Gastroesophageal sphincter (tissue), 4 donors: ENCODE measurements at regions not wholly inside any gene's neighbourhood (a gene's known extent, or its start where the extent isn't known, plus 50 kb on each side); places are given as distances from the start of the nearest gene placed in this dataset.

Experiments
- ATAC-seq: fragments of 150-250 bp; one replicate; pipeline ENCODE4 v1.9.1; 2016; ENCODE audit warnings: mild to moderate bottlenecking, moderate library complexity
- H3K27ac ChIP-seq, 4 donors: fragments of 200-600 bp; sonication (generic) in 3 of 4; 1 replicate in 3 of 4; 2 replicates in 1 of 4; pipeline ENCODE4 v1.5.1; 2016 to 2019
- H3K27me3 ChIP-seq: fragments of 200-600 bp; sonication (generic); one replicate; pipeline ENCODE4 v1.5.1; 2019
- H3K36me3 ChIP-seq, 2 donors: fragments of 200-600 bp; sonication (generic); one replicate each; pipeline ENCODE4 v1.5.1; 2019; ENCODE audit warnings: control low read depth in 1 of 2
- H3K4me1 ChIP-seq, 3 donors: fragments of 200-600 bp; sonication (generic); 1 replicate in 2 of 3; 2 replicates in 1 of 3; pipeline ENCODE4 v1.5.1; 2016 to 2019; ENCODE audit warnings: control low read depth in 2 of 3
- H3K4me3 ChIP-seq, 2 donors: fragments of 200-600 bp; sonication (generic); one replicate each; pipeline ENCODE4 v1.5.1; 2019; ENCODE audit warnings: mild to moderate bottlenecking in 1 of 2, moderate library complexity in 1 of 2
- H3K9me3 ChIP-seq, 3 donors: fragments of 200-600 bp; sonication (generic); one replicate each; pipeline ENCODE4 v1.5.1; 2017 to 2019; ENCODE audit warnings: control low read depth in 2 of 3
- EP300 ChIP-seq: sonication (generic); formaldehyde crosslinking; IDR thresholded peaks from one replicate; pipeline ENCODE4 v1.6.1; 2017; ENCODE audit warnings: antibody characterized with exemption, mild to moderate bottlenecking
- POLR2A ChIP-seq, 2 donors: fragments of 450-650 bp; IDR thresholded peaks; one replicate each; pipeline ENCODE4 v1.6.1; 2017; ENCODE audit warnings: antibody characterized with exemption in 2 of 2, mild to moderate bottlenecking in 2 of 2, moderate library complexity in 1 of 2
- POLR2AphosphoS5 ChIP-seq: sonication (generic); formaldehyde crosslinking; IDR thresholded peaks from one replicate; pipeline ENCODE4 v1.6.1; 2017; ENCODE audit warnings: antibody characterized with exemption
- WGBS, 2 donors: methylation state at CpG; one replicate each; pipeline ENCODE4 v1.1.5; 2018; ENCODE audit warnings: low coverage in 1 of 2; 5-methylcytosine and 5-hydroxymethylcytosine counted together
- TF ChIP-seq, protein P1 (sequence below), 4 experiments: fragments of 200-600 bp in 2 of 4; fragments of 450-650 bp in 2 of 4; sonication (generic) in 1 of 4; IDR thresholded peaks; one replicate each; pipeline ENCODE4 v1.5.1; 2017 to 2019; ENCODE audit warnings: antibody characterized with exemption in 4 of 4, mild to moderate bottlenecking in 2 of 4, moderate library complexity in 2 of 4

DNA sequence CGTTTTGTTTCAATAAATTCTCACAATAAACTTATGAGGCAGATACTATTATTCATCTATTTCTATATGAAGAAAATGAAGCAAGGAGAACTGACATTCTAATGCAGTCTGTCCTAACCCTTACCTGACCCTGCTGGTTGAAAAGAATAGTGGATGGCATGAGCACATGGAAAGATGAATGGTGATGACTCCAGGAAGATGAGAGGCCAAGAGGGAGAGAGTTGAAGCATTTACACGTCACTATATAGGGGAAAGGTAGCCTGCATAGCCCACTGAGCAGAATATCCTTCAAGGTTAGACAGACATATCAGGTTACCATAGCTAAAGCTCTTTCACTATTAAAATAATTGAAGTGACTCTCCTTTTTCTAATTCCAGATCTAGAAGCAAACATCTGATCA lies 163.9 kb upstream of the CDK1 start:
- Histone ChIP-seq H3K4me1 (no peaks in the 10 kb centered on the region), H3K36me3 (no peaks in the 10 kb centered on the region), H3K27me3 (no peaks in the 10 kb centered on the region), H3K4me3 (no peak overlapping the region), H3K27ac (no peak overlapping the region), H3K9me3 (no peaks in the 10 kb centered on the region)
- 72 to 73% methylated on average over 2 of the region's 2 CpGs for WGBS, 2 donors
- TF ChIP-seq POLR2A (IDR thresholded peaks at IDR 0.05), result no peak
- TF ChIP-seq, protein P1, sequence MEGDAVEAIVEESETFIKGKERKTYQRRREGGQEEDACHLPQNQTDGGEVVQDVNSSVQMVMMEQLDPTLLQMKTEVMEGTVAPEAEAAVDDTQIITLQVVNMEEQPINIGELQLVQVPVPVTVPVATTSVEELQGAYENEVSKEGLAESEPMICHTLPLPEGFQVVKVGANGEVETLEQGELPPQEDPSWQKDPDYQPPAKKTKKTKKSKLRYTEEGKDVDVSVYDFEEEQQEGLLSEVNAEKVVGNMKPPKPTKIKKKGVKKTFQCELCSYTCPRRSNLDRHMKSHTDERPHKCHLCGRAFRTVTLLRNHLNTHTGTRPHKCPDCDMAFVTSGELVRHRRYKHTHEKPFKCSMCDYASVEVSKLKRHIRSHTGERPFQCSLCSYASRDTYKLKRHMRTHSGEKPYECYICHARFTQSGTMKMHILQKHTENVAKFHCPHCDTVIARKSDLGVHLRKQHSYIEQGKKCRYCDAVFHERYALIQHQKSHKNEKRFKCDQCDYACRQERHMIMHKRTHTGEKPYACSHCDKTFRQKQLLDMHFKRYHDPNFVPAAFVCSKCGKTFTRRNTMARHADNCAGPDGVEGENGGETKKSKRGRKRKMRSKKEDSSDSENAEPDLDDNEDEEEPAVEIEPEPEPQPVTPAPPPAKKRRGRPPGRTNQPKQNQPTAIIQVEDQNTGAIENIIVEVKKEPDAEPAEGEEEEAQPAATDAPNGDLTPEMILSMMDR (IDR thresholded peaks at IDR 0.05), result no peak
- TF ChIP-seq POLR2AphosphoS5, result no peak
- TF ChIP-seq EP300, result no peak
- no peak for ATAC-seq

DNA sequence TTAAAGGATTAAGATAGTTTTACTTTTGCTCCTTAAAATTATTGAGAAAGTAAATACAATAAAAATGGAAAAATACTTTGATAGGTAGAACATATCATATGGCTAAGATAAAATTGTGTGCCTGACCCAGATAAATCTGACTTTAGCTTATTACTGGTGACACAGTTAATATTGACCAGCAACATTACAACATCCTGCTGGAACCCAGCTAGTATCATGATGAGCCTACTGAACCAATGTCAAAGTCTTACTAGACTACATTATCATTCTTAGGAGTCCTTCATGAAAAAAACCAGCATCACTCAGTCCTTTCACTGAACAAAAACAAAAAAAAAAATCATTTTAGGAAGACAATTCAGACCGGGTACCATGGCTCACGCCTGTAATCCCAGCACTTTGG lies 164.8 kb upstream of the CDK1 start:
- 93 to 94% methylated on average over 2 of the region's 2 CpGs for WGBS, 2 donors

DNA sequence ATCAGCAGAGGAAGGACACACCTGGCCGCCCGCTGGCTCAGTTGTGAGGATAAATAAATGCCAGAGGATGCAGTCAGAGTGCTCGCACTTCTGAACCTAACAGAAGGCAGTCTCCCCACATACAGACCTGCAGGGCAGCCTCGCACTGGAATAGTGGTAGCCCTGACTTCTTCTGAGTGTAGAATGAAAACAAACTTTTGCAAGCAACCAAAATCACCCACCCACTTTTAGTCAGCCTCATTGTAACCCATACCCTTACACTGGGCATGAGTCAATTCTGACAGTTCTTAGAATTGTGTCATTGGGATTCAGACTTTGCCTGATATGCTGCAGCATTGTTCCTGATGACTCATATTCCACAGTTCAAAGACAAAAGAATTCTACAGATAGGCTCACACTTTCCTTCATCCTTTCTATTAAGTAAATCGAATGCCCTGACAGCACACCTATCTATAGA lies 167.0 kb upstream of the CDK1 start:
- ATAC-seq, result no peak
- TF ChIP-seq EP300 (no peak), POLR2AphosphoS5 (no peak), POLR2A (IDR thresholded peaks at IDR 0.05) (no peak)
- TF ChIP-seq, protein P1 (IDR thresholded peaks at IDR 0.05), result no peak
- H3K27ac ChIP-seq, result no peak overlapping the region
- WGBS, 2 donors, result 51 to 78% methylated on average over 4 to 5 of the region's 5 CpGs
- H3K27me3 ChIP-seq, result no peaks in the 10 kb centered on the region
- no peaks in the 10 kb centered on the region for H3K4me1 ChIP-seq
- H3K9me3 ChIP-seq, result no peaks in the 10 kb centered on the region
- H3K36me3 ChIP-seq, result no peaks in the 10 kb centered on the region
- H3K4me3 ChIP-seq, result no peak overlapping the region

More for the DNA sequence above, 164.8 kb upstream of the CDK1 start:
- Histone ChIP-seq H3K27ac (no peak overlapping the region), H3K27me3 (no peaks in the 10 kb centered on the region), H3K4me1 (no peaks in the 10 kb centered on the region), H3K36me3 (no peaks in the 10 kb centered on the region), H3K9me3 (no peaks in the 10 kb centered on the region), H3K4me3 (no peak overlapping the region)
- no peak for ATAC-seq
- TF ChIP-seq, protein P1 (IDR thresholded peaks at IDR 0.05), result no peak
- TF ChIP-seq EP300 (no peak), POLR2A (IDR thresholded peaks at IDR 0.05) (no peak), POLR2AphosphoS5 (no peak)

DNA sequence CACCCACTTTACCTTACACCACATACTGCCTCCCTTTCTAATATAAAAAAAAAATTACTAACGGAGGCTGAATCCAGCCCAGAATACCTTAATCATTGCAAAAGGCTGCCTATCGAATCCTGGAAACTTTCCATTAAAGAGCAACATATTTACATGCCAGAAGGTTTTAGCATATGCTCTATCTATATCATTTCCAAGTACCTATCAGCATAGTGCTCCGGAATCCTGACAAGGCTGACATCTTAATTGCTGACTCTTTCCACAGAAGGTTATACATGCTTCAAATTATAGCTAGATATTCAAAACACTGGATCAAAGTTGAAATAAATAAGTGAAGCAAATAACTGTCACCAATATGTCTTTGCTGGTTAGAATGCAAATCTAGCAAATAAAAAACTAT lies 170.9 kb upstream of the CDK1 start:
- Histone ChIP-seq H3K36me3 (no peaks in the 10 kb centered on the region), H3K4me1 (no peaks in the 10 kb centered on the region), H3K27ac (no peak overlapping the region), H3K4me3 (no peak overlapping the region), H3K27me3 (no peaks in the 10 kb centered on the region), H3K9me3 (no peaks in the 10 kb centered on the region)
- 74 to 80% methylated on average over 3 of the region's 3 CpGs for WGBS, 2 donors
- no peak for ATAC-seq
- no peak for TF ChIP-seq POLR2A (IDR thresholded peaks at IDR 0.05)
- TF ChIP-seq, protein P1 (IDR thresholded peaks at IDR 0.05), result no peak
- no peak for TF ChIP-seq EP300
- TF ChIP-seq POLR2AphosphoS5, result no peak

DNA sequence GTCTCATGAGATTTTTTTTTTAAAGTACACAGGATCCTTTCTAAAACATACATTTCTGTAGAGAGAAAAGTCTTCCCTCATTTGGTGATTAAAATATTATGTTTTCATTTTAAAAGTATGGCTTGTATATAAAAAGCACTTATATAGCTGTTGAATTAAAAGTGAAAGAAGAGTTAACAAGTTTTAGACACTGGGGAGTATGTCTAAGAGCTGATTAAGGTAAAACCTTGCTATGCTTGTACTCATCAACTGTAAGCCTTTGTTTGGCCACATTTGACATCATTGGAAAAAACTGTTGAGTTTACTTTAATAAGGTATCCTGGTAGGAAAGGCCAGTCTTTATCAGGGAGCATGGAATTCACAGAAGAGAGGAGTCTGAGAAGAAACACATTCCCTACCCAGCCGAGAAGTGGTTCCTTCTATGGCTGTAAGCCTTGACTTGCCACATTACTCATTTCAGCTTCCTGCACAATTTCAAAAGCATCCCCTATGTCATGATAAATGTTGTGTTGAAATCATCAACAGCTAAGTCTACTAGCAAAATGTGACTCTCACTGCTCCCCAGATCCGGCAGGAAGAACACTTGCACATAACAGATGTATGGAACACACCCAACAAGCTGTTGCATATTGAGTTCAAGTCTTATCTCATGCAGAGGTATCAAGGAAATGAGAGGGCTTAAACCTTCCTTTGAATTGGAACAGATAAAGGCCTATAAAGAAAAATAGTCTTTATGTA lies 171.8 kb upstream of the CDK1 start:
- TF ChIP-seq, protein P1 (IDR thresholded peaks at IDR 0.05), result no peak
- no peak for TF ChIP-seq POLR2A (IDR thresholded peaks at IDR 0.05)
- TF ChIP-seq POLR2AphosphoS5, result no peak
- no peak for TF ChIP-seq EP300
- no peaks in the 10 kb centered on the region for H3K36me3 ChIP-seq
- H3K4me3 ChIP-seq, result no peak overlapping the region
- H3K27me3 ChIP-seq, result no peaks in the 10 kb centered on the region
- H3K9me3 ChIP-seq, result no peaks in the 10 kb centered on the region
- no peak for ATAC-seq
- H3K4me1 ChIP-seq, result no peaks in the 10 kb centered on the region
- WGBS, 2 donors, result 8 to 42% methylated on average over 2 of the region's 2 CpGs
- no peak overlapping the region for H3K27ac ChIP-seq
